CD14-positive monocyte (primary cell): ENCODE measurements at regions not wholly inside any gene's neighbourhood (a gene's known extent, or its start where the extent isn't known, plus 50 kb on each side); places are given as distances from the start of the nearest gene placed in this dataset.

Experiments used
- DNase-seq, 3 donors: peaks; one replicate each; pipeline ENCODE4 v3.0.0-alpha.2; 2011 to 2022
- H2AFZ ChIP-seq: 2 replicates; pipeline ENCODE4 v1.6.0; 2012; ENCODE audit warnings: mild to moderate bottlenecking, low read depth, low read length, inconsistent platforms; ENCODE audit not compliant: insufficient read depth, poor library complexity, severe bottlenecking
- H3K27ac ChIP-seq, 2 donors: 1 replicate in 1 of 2; 2 replicates in 1 of 2; pipeline ENCODE4 v1.5.1; 2012 to 2013; ENCODE audit warnings: low read length in 2 of 2, control low read depth in 1 of 2, inconsistent platforms in 1 of 2, low read depth in 1 of 2, mild to moderate bottlenecking in 1 of 2
- H3K27me3 ChIP-seq, 2 donors: one replicate each; pipeline versions ENCODE4 v1.6.0 to v1.6.1; 2011 to 2013; ENCODE audit warnings: low read length in 2 of 2; ENCODE audit not compliant: control insufficient read depth in 2 of 2, insufficient read depth in 2 of 2
- H3K36me3 ChIP-seq, 2 donors: replicated peaks in 1 of 2; 1 replicate in 1 of 2; 2 replicates in 1 of 2; pipeline versions ENCODE4 v1.5.1 to v1.6.1; 2012 to 2013; ENCODE audit warnings: low read length in 2 of 2, control low read depth in 1 of 2, inconsistent platforms in 1 of 2, mild to moderate bottlenecking in 1 of 2; ENCODE audit not compliant: insufficient read depth in 2 of 2, control insufficient read depth in 1 of 2
- H3K4me1 ChIP-seq, 2 donors: 1 replicate in 1 of 2; 2 replicates in 1 of 2; pipeline versions ENCODE4 v1.5.1 to v1.6.1; 2012 to 2013; ENCODE audit warnings: low read length in 2 of 2, control low read depth in 1 of 2, inconsistent platforms in 1 of 2, mild to moderate bottlenecking in 1 of 2, moderate library complexity in 1 of 2; ENCODE audit not compliant: insufficient read depth in 2 of 2, control insufficient read depth in 1 of 2
- H3K4me2 ChIP-seq: replicated peaks from 2 replicates; pipeline ENCODE3; 2012; ENCODE audit warnings: low read length, moderate library complexity, mild to moderate bottlenecking; ENCODE audit not compliant: poor library complexity, severe bottlenecking; ENCODE audit errors: extremely low read depth
- H3K4me3 ChIP-seq, 3 experiments: fragments of 200-600 bp in 1 of 3; sonication (generic) in 1 of 3; replicated peaks in 1 of 3; 1 replicate in 2 of 3; 2 replicates in 1 of 3; pipeline ENCODE4 v1.5.1; 2011 to 2013; ENCODE audit warnings: low read length in 3 of 3, mild to moderate bottlenecking in 3 of 3, control low read depth in 2 of 3, low read depth in 2 of 3, inconsistent platforms in 1 of 3, moderate library complexity in 1 of 3
- H3K79me2 ChIP-seq: 2 replicates; pipeline ENCODE4 v1.6.0; 2012; ENCODE audit warnings: mild to moderate bottlenecking, control low read depth, inconsistent platforms, low read length, moderate library complexity; ENCODE audit not compliant: insufficient read depth
- H3K9ac ChIP-seq: 2 replicates; pipeline ENCODE4 v1.6.0; 2017; ENCODE audit warnings: low read length, mild to moderate bottlenecking; ENCODE audit not compliant: insufficient read depth, poor library complexity, severe bottlenecking
- H3K9me3 ChIP-seq, 2 donors: replicated peaks in 1 of 2; 1 replicate in 1 of 2; 2 replicates in 1 of 2; pipeline versions ENCODE4 v1.5.1 to v1.6.1; 2012 to 2013; ENCODE audit warnings: low read length in 2 of 2, control low read depth in 1 of 2; ENCODE audit not compliant: control insufficient read depth in 1 of 2, insufficient read depth in 1 of 2
- H4K20me1 ChIP-seq: 2 replicates; pipeline ENCODE4 v1.6.0; 2012; ENCODE audit warnings: mild to moderate bottlenecking, low read length, control low read depth, moderate library complexity; ENCODE audit not compliant: insufficient read depth
- H3K27ac Mint-ChIP-seq, 7 donors: one replicate each; pipeline ENCODE4 v1.8.0; 2020; ENCODE audit warnings: mild to moderate bottlenecking in 7 of 7, mixed read lengths in 7 of 7, moderate library complexity in 6 of 7, inconsistent platforms in 2 of 7
- H3K27me3 Mint-ChIP-seq, 3 donors: one replicate each; pipeline ENCODE4 v1.8.0; 2021 to 2022; ENCODE audit warnings: low read depth in 3 of 3, mild to moderate bottlenecking in 3 of 3, mixed read lengths in 3 of 3, moderate library complexity in 3 of 3, inconsistent platforms in 1 of 3
- H3K36me3 Mint-ChIP-seq, 2 donors: one replicate each; pipeline ENCODE4 v1.8.0; 2020; ENCODE audit warnings: mixed read lengths in 2 of 2, inconsistent platforms in 1 of 2, mild to moderate bottlenecking in 1 of 2
- H3K4me1 Mint-ChIP-seq: one replicate; pipeline ENCODE4 v1.8.0; 2020; ENCODE audit warnings: mild to moderate bottlenecking, mixed read lengths
- H3K4me3 Mint-ChIP-seq, 2 donors: one replicate each; pipeline ENCODE4 v1.8.0; 2020; ENCODE audit warnings: mild to moderate bottlenecking in 2 of 2, mixed read lengths in 2 of 2, moderate library complexity in 1 of 2
- H3K9me3 Mint-ChIP-seq, 7 donors: one replicate each; pipeline ENCODE4 v1.8.0; 2020 to 2022; ENCODE audit warnings: mixed read lengths in 7 of 7, mild to moderate bottlenecking in 6 of 7, moderate library complexity in 6 of 7, inconsistent platforms in 2 of 7
- WGBS: methylation state at CpG from one replicate; pipeline ENCODE4 v1.1.5; 2013; ENCODE audit warnings: missing lambda C conversion rate; ENCODE audit not compliant: insufficient coverage; 5-methylcytosine and 5-hydroxymethylcytosine counted together
- intact Hi-C, 2 donors: fragments of 100-400 bp; cut with micrococcal nuclease; formaldehyde crosslinking; loops; one replicate each; pipeline versions ENCODE4 v1.15.0 to v1.15.1; 2023
- TF ChIP-seq, protein P1 (sequence below): fragments of 200-600 bp; IDR thresholded peaks from one replicate; pipeline ENCODE4 v1.8.0; 2022; ENCODE audit warnings: antibody characterized with exemption, mild to moderate bottlenecking

DNA sequence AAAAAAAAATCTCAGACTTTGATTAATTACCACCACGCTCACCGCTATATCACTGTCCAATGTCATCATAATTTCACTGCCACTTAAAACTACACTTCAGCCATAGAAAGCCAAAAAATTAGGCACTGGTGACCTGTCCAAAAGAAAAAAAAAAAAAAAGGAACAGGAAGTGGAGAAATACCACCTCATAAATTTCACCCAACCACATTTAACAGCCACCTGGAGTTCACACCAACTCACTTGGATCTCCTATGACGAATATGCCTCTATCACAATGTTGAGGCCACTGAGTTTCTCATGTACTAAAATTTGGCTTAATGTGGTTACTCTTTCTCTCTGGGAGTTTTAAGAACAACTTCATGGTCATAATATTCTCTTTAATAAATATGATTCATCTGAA lies 237.5 kb upstream of the RSPO3 start:
- Histone ChIP-seq H2AFZ (no peak overlapping the region), H3K27ac (no peak overlapping the region), H3K79me2 (no peaks in the 10 kb centered on the region), H3K4me1 (no peaks in the 10 kb centered on the region), H4K20me1 (no peaks in the 10 kb centered on the region), H3K4me3 (no peak overlapping the region), H3K27me3 (no peaks in the 10 kb centered on the region), H3K4me2 (no peak overlapping the region), H3K36me3 (no peaks in the 10 kb centered on the region), H3K9me3 (no peaks in the 10 kb centered on the region), H3K9ac (no peak overlapping the region)
- DNase-seq = no peak
- no CpG with 5 or more reads among the region's 3 CpGs for WGBS
- Mint-ChIP-seq H3K4me3 (no peak overlapping the region), H3K27me3 (no peaks in the 10 kb centered on the region), H3K9me3 (peaks cover 0 to 6% (median 0%) of the 10 kb centered on the region in 7 donors), H3K36me3 (no peaks in the 10 kb centered on the region), H3K4me1 (no peaks in the 10 kb centered on the region), H3K27ac (no peak overlapping the region)
- TF ChIP-seq, protein P1, sequence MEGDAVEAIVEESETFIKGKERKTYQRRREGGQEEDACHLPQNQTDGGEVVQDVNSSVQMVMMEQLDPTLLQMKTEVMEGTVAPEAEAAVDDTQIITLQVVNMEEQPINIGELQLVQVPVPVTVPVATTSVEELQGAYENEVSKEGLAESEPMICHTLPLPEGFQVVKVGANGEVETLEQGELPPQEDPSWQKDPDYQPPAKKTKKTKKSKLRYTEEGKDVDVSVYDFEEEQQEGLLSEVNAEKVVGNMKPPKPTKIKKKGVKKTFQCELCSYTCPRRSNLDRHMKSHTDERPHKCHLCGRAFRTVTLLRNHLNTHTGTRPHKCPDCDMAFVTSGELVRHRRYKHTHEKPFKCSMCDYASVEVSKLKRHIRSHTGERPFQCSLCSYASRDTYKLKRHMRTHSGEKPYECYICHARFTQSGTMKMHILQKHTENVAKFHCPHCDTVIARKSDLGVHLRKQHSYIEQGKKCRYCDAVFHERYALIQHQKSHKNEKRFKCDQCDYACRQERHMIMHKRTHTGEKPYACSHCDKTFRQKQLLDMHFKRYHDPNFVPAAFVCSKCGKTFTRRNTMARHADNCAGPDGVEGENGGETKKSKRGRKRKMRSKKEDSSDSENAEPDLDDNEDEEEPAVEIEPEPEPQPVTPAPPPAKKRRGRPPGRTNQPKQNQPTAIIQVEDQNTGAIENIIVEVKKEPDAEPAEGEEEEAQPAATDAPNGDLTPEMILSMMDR = no peak
- intact Hi-C loops = no loop called here

- H3K27ac ChIP-seq = no peak overlapping the region
- no peaks in the 10 kb centered on the region for H4K20me1 ChIP-seq
- no peaks in the 10 kb centered on the region for H3K4me1 ChIP-seq
- peaks cover 0 to 3% of the 10 kb centered on the region in 2 donors for H3K9me3 ChIP-seq
- Mint-ChIP-seq H3K4me1 (no peaks in the 10 kb centered on the region), H3K27me3 (no peaks in the 10 kb centered on the region), H3K9me3 (peaks cover 0 to 9% (median 3%) of the 10 kb centered on the region in 7 donors), H3K36me3 (no peaks in the 10 kb centered on the region), H3K4me3 (no peak overlapping the region), H3K27ac (peak overlapping the region in 1 of 7 donors; percentile 7)
- H3K27me3 ChIP-seq = no peaks in the 10 kb centered on the region
- no peak overlapping the region for H3K4me2 ChIP-seq
- DNase-seq = no peak
- no peak overlapping the region for H3K4me3 ChIP-seq
- no peak overlapping the region for H2AFZ ChIP-seq
- intact Hi-C loops = no loop called here
- no peak overlapping the region for H3K9ac ChIP-seq
- no peaks in the 10 kb centered on the region for H3K36me3 ChIP-seq
- H3K79me2 ChIP-seq = no peaks in the 10 kb centered on the region
- TF ChIP-seq, protein P1 = no peak
- WGBS = 100% methylated on average over 1 of the region's 1 CpG
Measured at GRCh38 chr6:126886106-126886505, 232.4 kb upstream of the RSPO3 start.
